Fibroblast of lung (primary cell): ENCODE measurements at regions not wholly inside any gene's neighbourhood (a gene's known extent, or its start where the extent isn't known, plus 50 kb on each side); places are given as distances from the start of the nearest gene placed in this dataset.

ENCODE experiments used
- DNase-seq, 2 donors: peaks; one replicate each; pipeline versions ENCODE4 v3.0.0 to v3.0.0-alpha.2; 2010; ENCODE audit warnings: low read depth in 2 of 2
- H2AFZ ChIP-seq: 2 replicates; pipeline ENCODE4 v1.5.1; 2012; ENCODE audit warnings: low read length, control low read depth, inconsistent platforms
- H3K27ac ChIP-seq: 2 replicates; pipeline ENCODE4 v1.5.1; 2011; ENCODE audit warnings: low read length, control low read depth; ENCODE audit not compliant: insufficient read depth
- H3K27me3 ChIP-seq: 2 replicates; pipeline ENCODE4 v1.5.1; 2011; ENCODE audit warnings: mild to moderate bottlenecking, low read length; ENCODE audit not compliant: control insufficient read depth, insufficient read depth
- H3K36me3 ChIP-seq: 2 replicates; pipeline ENCODE4 v1.5.1; 2011; ENCODE audit warnings: low read length; ENCODE audit not compliant: control insufficient read depth, insufficient read depth
- H3K4me1 ChIP-seq: 2 replicates; pipeline ENCODE4 v1.5.1; 2011; ENCODE audit warnings: low read length; ENCODE audit not compliant: control insufficient read depth, insufficient read depth; ENCODE audit errors: extremely low read depth
- H3K4me2 ChIP-seq: 2 replicates; pipeline ENCODE4 v1.5.1; 2011; ENCODE audit warnings: low read length, control low read depth; ENCODE audit not compliant: insufficient read depth; ENCODE audit errors: extremely low read depth
- H3K4me3 ChIP-seq, 4 experiments: fragments of 200-600 bp in 1 of 4; sonication (generic) in 1 of 4; replicated peaks in 1 of 4; 2 replicates each; pipeline ENCODE4 v1.5.1; 2011 to 2016; ENCODE audit warnings: low read length in 4 of 4, low read depth in 3 of 4, mild to moderate bottlenecking in 3 of 4, control low read depth in 2 of 4, inconsistent platforms in 1 of 4, mixed read lengths in 1 of 4; ENCODE audit not compliant: insufficient read depth in 1 of 4; ENCODE audit errors: control extremely low read depth in 1 of 4
- H3K79me2 ChIP-seq: 2 replicates; pipeline ENCODE4 v1.5.1; 2012; ENCODE audit warnings: mild to moderate bottlenecking, low read length, inconsistent platforms; ENCODE audit not compliant: control insufficient read depth, insufficient read depth
- H3K9ac ChIP-seq: 2 replicates; pipeline ENCODE4 v1.5.1; 2011; ENCODE audit warnings: mild to moderate bottlenecking, low read length, control low read depth; ENCODE audit not compliant: insufficient read depth
- H3K9me3 ChIP-seq: 2 replicates; pipeline ENCODE4 v1.5.1; 2012; ENCODE audit warnings: low read depth, low read length; ENCODE audit not compliant: control insufficient read depth, insufficient read depth
- H4K20me1 ChIP-seq: 2 replicates; pipeline ENCODE4 v1.5.1; 2011; ENCODE audit warnings: low read length; ENCODE audit not compliant: control insufficient read depth, insufficient read depth; ENCODE audit errors: extremely low read depth
- CTCF ChIP-seq, 2 donors: IDR thresholded peaks in 1 of 2; conservative IDR thresholded peaks in 1 of 2; 1 replicate in 1 of 2; 2 replicates in 1 of 2; pipeline ENCODE4 v1.5.1; 2011 to 2012; ENCODE audit warnings: low read length in 2 of 2, control low read depth in 1 of 2, inconsistent platforms in 1 of 2, low read depth in 1 of 2, mild to moderate bottlenecking in 1 of 2
- EZH2 ChIP-seq: IDR thresholded peaks from 2 replicates; pipeline ENCODE4 v1.5.1; 2012; ENCODE audit warnings: low read length, control low read depth, mild to moderate bottlenecking; ENCODE audit errors: missing control alignments

GRCh38 chr16:63530208-63530607 is 1494.0 kb upstream of the CDH8 start:
- Histone ChIP-seq H3K27me3 (no peaks in the 10 kb centered on the region), H3K9me3 (no peaks in the 10 kb centered on the region)
- DNase-seq, result no peak

GRCh38 chr16:63527404-63527803 is 1491.2 kb upstream of the CDH8 start:
- Histone ChIP-seq H3K9ac (no peak overlapping the region), H3K4me2 (no peak overlapping the region), H3K4me1 (no peaks in the 10 kb centered on the region), H3K36me3 (no peaks in the 10 kb centered on the region), H3K27me3 (no peaks in the 10 kb centered on the region), H3K79me2 (no peaks in the 10 kb centered on the region), H3K27ac (no peak overlapping the region), H3K4me3 (no peak overlapping the region), H2AFZ (no peak overlapping the region), H3K9me3 (no peaks in the 10 kb centered on the region), H4K20me1 (no peaks in the 10 kb centered on the region)
- DNase-seq, result no peak
- TF ChIP-seq EZH2, result no peak

More at GRCh38 chr16:63530208-63530607, 1494.0 kb upstream of the CDH8 start:
- H3K27ac ChIP-seq, result no peak overlapping the region
- TF ChIP-seq CTCF (conservative IDR thresholded peaks at IDR 0.05 in 1 of 2, IDR thresholded peaks at IDR 0.05 in 1 of 2; ENCODE audit: low read depth in 1 of 2, low read length in 2 of 2) (no peak), EZH2 (no peak)
- H3K9ac ChIP-seq, result no peak overlapping the region
- no peak overlapping the region for H3K4me2 ChIP-seq
- no peaks in the 10 kb centered on the region for H3K36me3 ChIP-seq
- no peak overlapping the region for H2AFZ ChIP-seq
- no peak overlapping the region for H3K4me3 ChIP-seq
- no peaks in the 10 kb centered on the region for H3K79me2 ChIP-seq
- H4K20me1 ChIP-seq, result no peaks in the 10 kb centered on the region
- no peaks in the 10 kb centered on the region for H3K4me1 ChIP-seq

GRCh38 chr16:63516394-63516793 is 1480.2 kb upstream of the CDH8 start:
- H3K79me2 ChIP-seq, result no peaks in the 10 kb centered on the region
- H4K20me1 ChIP-seq, result no peaks in the 10 kb centered on the region
- TF ChIP-seq CTCF (conservative IDR thresholded peaks at IDR 0.05 in 1 of 2, IDR thresholded peaks at IDR 0.05 in 1 of 2; ENCODE audit: low read depth in 1 of 2, low read length in 2 of 2), result no peak
- no peak for TF ChIP-seq EZH2
- H3K4me3 ChIP-seq, result no peak overlapping the region
- no peak overlapping the region for H3K4me2 ChIP-seq
- H3K27ac ChIP-seq, result no peak overlapping the region
- H2AFZ ChIP-seq, result no peak overlapping the region
- no peaks in the 10 kb centered on the region for H3K36me3 ChIP-seq
- DNase-seq, result no peak
- no peaks in the 10 kb centered on the region for H3K4me1 ChIP-seq
- no peaks in the 10 kb centered on the region for H3K9me3 ChIP-seq
- no peaks in the 10 kb centered on the region for H3K27me3 ChIP-seq
- H3K9ac ChIP-seq, result no peak overlapping the region
